Loucy (cell line): ENCODE measurements at regions not wholly inside any gene's neighbourhood (a gene's known extent, or its start where the extent isn't known, plus 50 kb on each side); places are given as distances from the start of the nearest gene placed in this dataset.
"Not testable (repeated sequence)": the region's sequence is repeated elsewhere in the genome, so short reads cannot be mapped to it uniquely, and the experiment has no call there.

Experiments used
- H2AFZ ChIP-seq: fragments of 200-600 bp; sonication (generic); 2 replicates; pipeline ENCODE4 v1.6.0; 2016; ENCODE audit warnings: antibody characterized with exemption, mild to moderate bottlenecking, low read length, moderate library complexity
- H3F3A ChIP-seq: fragments of 200-600 bp; 2 replicates; pipeline ENCODE4 v1.6.0; 2016; ENCODE audit warnings: antibody characterized with exemption, low read depth, mild to moderate bottlenecking
- H3K27me3 ChIP-seq: fragments of 200-600 bp; sonication (generic); 2 replicates; pipeline ENCODE4 v1.6.1; 2014; ENCODE audit warnings: low read length, mild to moderate bottlenecking; ENCODE audit not compliant: insufficient read depth, poor library complexity, severe bottlenecking
- H3K36me3 ChIP-seq: fragments of 200-600 bp; sonication (generic); 2 replicates; pipeline ENCODE4 v1.6.1; 2016; ENCODE audit warnings: low read length; ENCODE audit not compliant: insufficient read depth
- H3K4me1 ChIP-seq: fragments of 200-600 bp; sonication (generic); 2 replicates; pipeline ENCODE4 v1.5.1; 2014; ENCODE audit warnings: low read length, mild to moderate bottlenecking; ENCODE audit not compliant: insufficient read depth, poor library complexity, severe bottlenecking
- H3K4me2 ChIP-seq: fragments of 200-600 bp; sonication (generic); 2 replicates; pipeline ENCODE4 v1.6.0; 2014; ENCODE audit warnings: antibody characterized with exemption, low read length, low read depth, mild to moderate bottlenecking; ENCODE audit not compliant: poor library complexity, severe bottlenecking
- H3K4me3 ChIP-seq: fragments of 200-600 bp; sonication (generic); 2 replicates; pipeline ENCODE4 v1.5.1; 2014; ENCODE audit warnings: low read length, mild to moderate bottlenecking, mixed read lengths; ENCODE audit not compliant: poor library complexity, severe bottlenecking
- H3K79me2 ChIP-seq: fragments of 200-600 bp; sonication (generic); 2 replicates; pipeline ENCODE4 v1.6.1; 2014; ENCODE audit warnings: low read length; ENCODE audit not compliant: insufficient read depth
- H3K9ac ChIP-seq: fragments of 200-600 bp; sonication (generic); 2 replicates; pipeline ENCODE4 v1.6.0; 2014; ENCODE audit warnings: mild to moderate bottlenecking, low read depth, low read length, moderate library complexity; ENCODE audit not compliant: poor library complexity, severe bottlenecking
- H3K9me2 ChIP-seq: fragments of 200-600 bp; sonication (generic); replicated peaks from 2 replicates; pipeline ENCODE4 v1.6.1; 2016; ENCODE audit warnings: low read depth, low read length, mixed read lengths
- H3K9me3 ChIP-seq: fragments of 200-600 bp; sonication (generic); 2 replicates; pipeline ENCODE4 v1.6.1; 2014; ENCODE audit warnings: mild to moderate bottlenecking, antibody characterized with exemption, low read length, low read depth; ENCODE audit not compliant: insufficient read depth
- H4K20me1 ChIP-seq: fragments of 200-600 bp; sonication (generic); 2 replicates; pipeline ENCODE4 v1.6.0; 2014; ENCODE audit warnings: antibody characterized with exemption, low read length, mild to moderate bottlenecking; ENCODE audit not compliant: insufficient read depth, poor library complexity, severe bottlenecking
- EZH2phosphoT487 ChIP-seq: fragments of 200-600 bp; IDR thresholded peaks from 2 replicates; pipeline ENCODE4 v1.6.1; 2018; ENCODE audit warnings: antibody characterized with exemption, mild to moderate bottlenecking, moderate library complexity, borderline replicate concordance
- TF ChIP-seq, protein P1 (sequence below): fragments of 200-600 bp; sonication (generic); conservative IDR thresholded peaks from 2 replicates; pipeline ENCODE4 v1.5.1; 2014; ENCODE audit warnings: mild to moderate bottlenecking, antibody characterized with exemption, low read length

DNA sequence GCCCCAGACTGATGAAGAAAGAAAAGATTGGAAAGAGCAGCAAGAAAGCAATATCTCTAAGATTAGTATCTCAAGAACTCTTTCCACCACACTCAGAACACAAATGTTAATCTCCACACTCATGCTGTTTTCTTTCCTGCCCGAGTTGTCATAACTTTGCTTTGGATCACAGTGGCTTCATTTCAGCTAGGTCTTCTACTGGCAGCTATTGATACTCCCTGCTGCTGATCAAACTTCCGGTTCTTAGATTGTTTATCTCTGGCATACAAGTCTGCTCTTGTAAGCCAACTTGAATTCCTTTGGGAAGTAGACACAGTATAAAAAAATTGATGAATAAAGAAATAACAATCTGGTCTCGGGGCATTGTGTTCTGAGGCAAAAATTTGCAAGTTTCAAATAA lies 77.7 kb upstream of the SPEF2 start:
- no peaks in the 10 kb centered on the region for H3K27me3 ChIP-seq
- no peaks in the 10 kb centered on the region for H3K9me2 ChIP-seq
- no peak overlapping the region for H2AFZ ChIP-seq
- H3K4me1 ChIP-seq: no peaks in the 10 kb centered on the region
- no peak overlapping the region for H3K9ac ChIP-seq
- no peaks in the 10 kb centered on the region for H3F3A ChIP-seq
- no peaks in the 10 kb centered on the region for H3K9me3 ChIP-seq
- no peak overlapping the region for H3K4me2 ChIP-seq
- no peaks in the 10 kb centered on the region for H3K36me3 ChIP-seq
- TF ChIP-seq, protein P1, sequence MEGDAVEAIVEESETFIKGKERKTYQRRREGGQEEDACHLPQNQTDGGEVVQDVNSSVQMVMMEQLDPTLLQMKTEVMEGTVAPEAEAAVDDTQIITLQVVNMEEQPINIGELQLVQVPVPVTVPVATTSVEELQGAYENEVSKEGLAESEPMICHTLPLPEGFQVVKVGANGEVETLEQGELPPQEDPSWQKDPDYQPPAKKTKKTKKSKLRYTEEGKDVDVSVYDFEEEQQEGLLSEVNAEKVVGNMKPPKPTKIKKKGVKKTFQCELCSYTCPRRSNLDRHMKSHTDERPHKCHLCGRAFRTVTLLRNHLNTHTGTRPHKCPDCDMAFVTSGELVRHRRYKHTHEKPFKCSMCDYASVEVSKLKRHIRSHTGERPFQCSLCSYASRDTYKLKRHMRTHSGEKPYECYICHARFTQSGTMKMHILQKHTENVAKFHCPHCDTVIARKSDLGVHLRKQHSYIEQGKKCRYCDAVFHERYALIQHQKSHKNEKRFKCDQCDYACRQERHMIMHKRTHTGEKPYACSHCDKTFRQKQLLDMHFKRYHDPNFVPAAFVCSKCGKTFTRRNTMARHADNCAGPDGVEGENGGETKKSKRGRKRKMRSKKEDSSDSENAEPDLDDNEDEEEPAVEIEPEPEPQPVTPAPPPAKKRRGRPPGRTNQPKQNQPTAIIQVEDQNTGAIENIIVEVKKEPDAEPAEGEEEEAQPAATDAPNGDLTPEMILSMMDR: no peak
- no peak for TF ChIP-seq EZH2phosphoT487
- H3K4me3 ChIP-seq: no peak overlapping the region
- no peaks in the 10 kb centered on the region for H4K20me1 ChIP-seq
- H3K79me2 ChIP-seq: no peaks in the 10 kb centered on the region

DNA sequence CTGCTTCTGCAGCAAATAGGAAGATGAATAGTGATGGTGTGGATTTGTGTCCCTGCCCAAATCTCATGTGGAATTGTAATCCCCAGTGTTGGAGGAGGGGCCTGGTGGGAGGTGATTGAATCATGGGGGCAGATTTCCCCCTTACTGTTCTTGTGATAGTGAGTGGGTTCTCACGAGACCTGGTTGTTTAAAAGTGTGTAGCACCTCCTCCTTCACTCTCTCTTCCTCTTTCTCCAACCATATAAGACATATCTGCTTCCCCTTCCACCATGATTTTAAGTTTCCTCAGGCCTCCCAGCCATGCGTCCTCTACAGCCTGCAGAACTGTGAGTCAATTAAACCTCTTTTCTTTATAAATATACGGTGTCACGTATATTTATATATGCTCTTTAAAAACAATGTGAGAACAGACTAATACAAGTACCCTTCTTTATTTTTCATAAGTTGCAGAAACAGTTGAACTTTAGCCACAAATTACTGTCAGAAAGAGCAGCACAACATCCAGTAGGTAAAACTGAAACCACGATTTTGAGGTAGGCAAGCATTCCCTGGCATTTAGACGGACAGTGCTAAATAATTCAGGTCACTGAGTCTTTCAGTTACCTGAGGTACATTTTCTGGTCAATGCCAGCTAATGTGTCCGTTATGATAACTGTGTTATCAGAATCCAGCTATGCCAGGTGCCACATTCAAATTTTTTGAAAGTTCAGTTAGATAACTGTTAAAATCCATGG lies 79.3 kb upstream of the SPEF2 start:
- no peaks in the 10 kb centered on the region for H3K4me1 ChIP-seq
- no peaks in the 10 kb centered on the region for H3K79me2 ChIP-seq
- H3K36me3 ChIP-seq: no peaks in the 10 kb centered on the region
- no peak overlapping the region for H3K4me2 ChIP-seq
- H3K9ac ChIP-seq: no peak overlapping the region
- no peaks in the 10 kb centered on the region for H3K9me3 ChIP-seq
- H3K27me3 ChIP-seq: no peaks in the 10 kb centered on the region
- no peaks in the 10 kb centered on the region for H3F3A ChIP-seq
- H4K20me1 ChIP-seq: no peaks in the 10 kb centered on the region
- no peak overlapping the region for H2AFZ ChIP-seq
- H3K9me2 ChIP-seq: no peaks in the 10 kb centered on the region
- TF ChIP-seq, protein P1: no peak
- no peak for TF ChIP-seq EZH2phosphoT487
- no peak overlapping the region for H3K4me3 ChIP-seq

DNA sequence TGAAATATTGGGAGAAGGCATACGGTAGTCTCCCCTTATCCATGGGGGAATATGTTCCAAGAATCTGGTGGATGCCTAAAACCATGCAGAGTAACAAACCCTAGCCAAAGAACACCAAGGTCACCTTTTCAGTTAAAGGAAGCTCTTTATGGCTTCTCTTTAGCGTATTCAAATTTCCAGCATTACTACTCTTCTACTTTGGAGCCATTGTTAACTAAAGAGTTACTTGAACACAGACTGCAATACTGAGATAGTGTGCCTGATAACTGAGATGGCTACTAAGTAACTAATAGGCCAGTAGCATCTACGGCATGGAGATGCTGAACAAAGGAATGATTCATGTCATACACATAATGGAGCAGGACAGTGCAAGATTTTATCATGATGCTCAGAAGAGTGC lies 84.5 kb upstream of the SPEF2 start:
- H4K20me1 ChIP-seq: no peaks in the 10 kb centered on the region
- TF ChIP-seq, protein P1: no peak
- TF ChIP-seq EZH2phosphoT487: no peak
- H3K4me2 ChIP-seq: no peak overlapping the region
- no peak overlapping the region for H3K4me3 ChIP-seq
- no peaks in the 10 kb centered on the region for H3K27me3 ChIP-seq
- H3K9me3 ChIP-seq: no peaks in the 10 kb centered on the region
- H3F3A ChIP-seq: no peaks in the 10 kb centered on the region
- H3K36me3 ChIP-seq: no peaks in the 10 kb centered on the region
- H3K4me1 ChIP-seq: no peaks in the 10 kb centered on the region
- H3K79me2 ChIP-seq: no peaks in the 10 kb centered on the region
- H3K9ac ChIP-seq: no peak overlapping the region
- H2AFZ ChIP-seq: no peak overlapping the region
- no peaks in the 10 kb centered on the region for H3K9me2 ChIP-seq

DNA sequence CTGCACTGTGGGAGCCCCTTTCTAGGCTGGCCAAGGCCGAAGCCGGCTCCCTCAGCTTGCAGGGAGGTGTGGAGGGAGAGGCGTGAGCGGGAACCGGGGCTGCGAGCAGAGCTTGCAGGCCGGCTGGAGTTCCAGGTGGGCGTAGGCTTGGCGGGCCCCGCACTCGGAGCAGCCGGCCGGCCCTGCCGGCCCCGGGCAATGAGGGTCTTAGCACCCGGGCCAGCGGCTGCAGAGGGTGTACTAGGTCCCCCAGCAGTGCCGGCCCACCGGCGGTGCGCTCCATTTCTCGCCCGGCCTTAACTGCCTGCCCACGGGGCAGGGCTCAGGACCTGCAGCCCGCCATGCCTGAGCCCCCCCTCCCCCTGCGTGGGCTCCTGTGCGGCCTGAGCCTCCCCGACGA lies 86.1 kb upstream of the SPEF2 start:
- not testable (repeated sequence) for H4K20me1 ChIP-seq, H3F3A ChIP-seq, H3K4me1 ChIP-seq, H3K4me2 ChIP-seq, H3K9me3 ChIP-seq, H3K79me2 ChIP-seq, H3K27me3 ChIP-seq, H3K36me3 ChIP-seq, H2AFZ ChIP-seq, H3K4me3 ChIP-seq, H3K9ac ChIP-seq, H3K9me2 ChIP-seq
